ENCODE measurements at regions not wholly inside any gene's neighbourhood (a gene's known extent, or its start where the extent isn't known, plus 50 kb on each side); places are given as distances from the start of the nearest gene placed in this dataset.
A peak's percentile ranks its signal among the peaks of the same experiment; 100 is the strongest.

DNA sequence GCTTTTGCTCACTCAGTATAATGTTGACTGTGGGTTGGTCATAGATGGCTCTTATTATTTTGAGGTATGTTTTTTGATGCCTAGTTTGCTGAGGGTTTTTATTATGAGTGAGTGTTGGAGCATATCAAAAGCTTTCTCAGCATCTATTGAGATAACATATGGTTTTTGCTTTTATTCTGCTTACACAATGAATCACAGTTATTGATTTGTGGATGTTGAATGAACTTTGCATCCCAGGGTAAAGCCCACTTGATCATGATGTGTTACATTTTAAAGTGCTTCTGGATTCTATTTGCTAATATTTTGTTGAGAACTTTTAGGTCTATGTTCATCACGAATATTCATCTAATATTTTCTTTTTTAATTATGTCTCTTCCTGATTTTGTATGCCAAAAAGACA is 1260.3 kb downstream of the TMEM121 start:
- TF ChIP-seq, protein P1, sequence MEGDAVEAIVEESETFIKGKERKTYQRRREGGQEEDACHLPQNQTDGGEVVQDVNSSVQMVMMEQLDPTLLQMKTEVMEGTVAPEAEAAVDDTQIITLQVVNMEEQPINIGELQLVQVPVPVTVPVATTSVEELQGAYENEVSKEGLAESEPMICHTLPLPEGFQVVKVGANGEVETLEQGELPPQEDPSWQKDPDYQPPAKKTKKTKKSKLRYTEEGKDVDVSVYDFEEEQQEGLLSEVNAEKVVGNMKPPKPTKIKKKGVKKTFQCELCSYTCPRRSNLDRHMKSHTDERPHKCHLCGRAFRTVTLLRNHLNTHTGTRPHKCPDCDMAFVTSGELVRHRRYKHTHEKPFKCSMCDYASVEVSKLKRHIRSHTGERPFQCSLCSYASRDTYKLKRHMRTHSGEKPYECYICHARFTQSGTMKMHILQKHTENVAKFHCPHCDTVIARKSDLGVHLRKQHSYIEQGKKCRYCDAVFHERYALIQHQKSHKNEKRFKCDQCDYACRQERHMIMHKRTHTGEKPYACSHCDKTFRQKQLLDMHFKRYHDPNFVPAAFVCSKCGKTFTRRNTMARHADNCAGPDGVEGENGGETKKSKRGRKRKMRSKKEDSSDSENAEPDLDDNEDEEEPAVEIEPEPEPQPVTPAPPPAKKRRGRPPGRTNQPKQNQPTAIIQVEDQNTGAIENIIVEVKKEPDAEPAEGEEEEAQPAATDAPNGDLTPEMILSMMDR (IDR thresholded peaks at IDR 0.05) = no peak
- peaks cover 62% of the 10 kb centered on the region for H3K9me3 Mint-ChIP-seq
- peaks cover 4% of the 10 kb centered on the region; the same call in 1 of the 2 replicates for H3K36me3 Mint-ChIP-seq (ENCODE audit: low read depth)
- no peaks in the 10 kb centered on the region for H3K4me1 Mint-ChIP-seq (ENCODE audit: low read depth)
- DNase-seq = no peak
- no peak overlapping the region for H3K27ac Mint-ChIP-seq
- no peaks in the 10 kb centered on the region for H3K27me3 Mint-ChIP-seq (ENCODE audit: insufficient read depth)
- no peak overlapping the region for H3K4me3 Mint-ChIP-seq

DNA sequence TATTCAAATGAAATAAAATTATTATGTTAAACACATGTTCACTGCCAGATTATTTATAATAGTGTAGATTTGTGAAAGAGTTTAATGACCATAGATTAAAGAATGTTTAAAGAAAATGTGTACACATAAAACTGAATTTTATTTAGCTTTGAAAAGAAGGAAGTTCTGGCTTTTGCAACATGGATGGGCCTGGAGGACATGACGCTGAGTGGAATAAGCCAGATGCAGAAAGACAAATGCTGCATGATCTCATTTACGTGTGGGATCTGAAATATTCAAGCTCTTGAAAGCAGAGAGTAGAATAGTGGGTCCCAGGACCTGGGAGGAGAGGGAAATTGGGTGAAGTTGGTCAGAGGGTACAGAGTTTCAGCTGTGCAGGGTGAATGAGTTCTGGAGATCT is 1261.2 kb downstream of the TMEM121 start:
- Mint-ChIP-seq H3K4me1 (ENCODE audit: low read depth) (no peaks in the 10 kb centered on the region), H3K27me3 (ENCODE audit: insufficient read depth) (no peaks in the 10 kb centered on the region), H3K4me3 (no peak overlapping the region), H3K36me3 (ENCODE audit: low read depth) (peaks cover 4% of the 10 kb centered on the region; the same call in 1 of the 2 replicates), H3K27ac (no peak overlapping the region), H3K9me3 (peaks cover 63% of the 10 kb centered on the region)
- TF ChIP-seq, protein P1 (IDR thresholded peaks at IDR 0.05) = no peak
- DNase-seq = no peak

DNA sequence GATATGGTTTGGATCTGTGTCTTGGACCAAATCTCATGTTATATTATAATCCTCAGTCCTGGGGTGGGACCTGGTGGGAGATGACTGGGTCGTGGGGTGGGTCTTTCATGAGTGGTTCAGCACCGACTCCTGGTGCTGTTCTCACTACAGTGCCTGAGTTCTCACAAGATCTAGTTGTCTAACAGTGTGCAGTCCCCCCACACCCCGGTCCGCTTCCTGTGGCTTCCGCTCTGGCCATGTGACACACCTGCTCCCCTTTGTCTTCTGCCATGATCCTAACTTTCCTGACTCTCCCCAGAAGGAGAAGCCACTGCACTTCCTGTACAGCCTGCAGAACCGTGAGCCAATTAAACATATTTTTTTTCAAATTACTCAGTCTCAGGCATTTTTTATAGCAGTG is 1262.2 kb downstream of the TMEM121 start:
- no peak overlapping the region for H3K27ac Mint-ChIP-seq
- no peaks in the 10 kb centered on the region for H3K27me3 Mint-ChIP-seq (ENCODE audit: insufficient read depth)
- H3K4me1 Mint-ChIP-seq (ENCODE audit: low read depth) = no peaks in the 10 kb centered on the region
- H3K9me3 Mint-ChIP-seq = peaks cover 57% of the 10 kb centered on the region
- TF ChIP-seq, protein P1 (IDR thresholded peaks at IDR 0.05) = no peak
- DNase-seq = no peak
- H3K36me3 Mint-ChIP-seq (ENCODE audit: low read depth) = peaks cover 4% of the 10 kb centered on the region; the same call in 1 of the 2 replicates
- no peak overlapping the region for H3K4me3 Mint-ChIP-seq

DNA sequence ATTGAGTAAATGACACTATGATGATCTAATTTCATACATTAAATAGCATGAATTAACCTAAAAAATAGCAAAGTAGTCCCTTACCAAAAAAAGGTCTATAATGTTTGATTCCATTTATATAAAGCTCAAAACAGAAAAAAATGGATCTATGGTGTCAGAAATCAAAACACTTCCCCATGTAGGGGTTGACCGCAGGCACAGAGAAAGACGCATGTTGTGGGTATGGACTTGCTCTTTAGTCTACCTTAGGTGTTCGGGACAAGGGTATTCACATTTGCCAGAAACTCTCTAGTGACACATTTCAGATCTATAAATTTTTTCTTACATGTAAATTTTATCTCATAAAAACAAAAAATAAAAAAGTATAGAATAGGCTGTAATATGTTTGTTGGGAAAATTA is 1262.9 kb downstream of the TMEM121 start:
- Mint-ChIP-seq H3K9me3 (peaks cover 59% of the 10 kb centered on the region), H3K4me3 (no peak overlapping the region), H3K27ac (no peak overlapping the region), H3K4me1 (ENCODE audit: low read depth) (no peaks in the 10 kb centered on the region), H3K36me3 (ENCODE audit: low read depth) (peaks cover 4% of the 10 kb centered on the region; the same call in 1 of the 2 replicates), H3K27me3 (ENCODE audit: insufficient read depth) (no peaks in the 10 kb centered on the region)
- DNase-seq = no peak
- TF ChIP-seq, protein P1 (IDR thresholded peaks at IDR 0.05) = no peak

DNA sequence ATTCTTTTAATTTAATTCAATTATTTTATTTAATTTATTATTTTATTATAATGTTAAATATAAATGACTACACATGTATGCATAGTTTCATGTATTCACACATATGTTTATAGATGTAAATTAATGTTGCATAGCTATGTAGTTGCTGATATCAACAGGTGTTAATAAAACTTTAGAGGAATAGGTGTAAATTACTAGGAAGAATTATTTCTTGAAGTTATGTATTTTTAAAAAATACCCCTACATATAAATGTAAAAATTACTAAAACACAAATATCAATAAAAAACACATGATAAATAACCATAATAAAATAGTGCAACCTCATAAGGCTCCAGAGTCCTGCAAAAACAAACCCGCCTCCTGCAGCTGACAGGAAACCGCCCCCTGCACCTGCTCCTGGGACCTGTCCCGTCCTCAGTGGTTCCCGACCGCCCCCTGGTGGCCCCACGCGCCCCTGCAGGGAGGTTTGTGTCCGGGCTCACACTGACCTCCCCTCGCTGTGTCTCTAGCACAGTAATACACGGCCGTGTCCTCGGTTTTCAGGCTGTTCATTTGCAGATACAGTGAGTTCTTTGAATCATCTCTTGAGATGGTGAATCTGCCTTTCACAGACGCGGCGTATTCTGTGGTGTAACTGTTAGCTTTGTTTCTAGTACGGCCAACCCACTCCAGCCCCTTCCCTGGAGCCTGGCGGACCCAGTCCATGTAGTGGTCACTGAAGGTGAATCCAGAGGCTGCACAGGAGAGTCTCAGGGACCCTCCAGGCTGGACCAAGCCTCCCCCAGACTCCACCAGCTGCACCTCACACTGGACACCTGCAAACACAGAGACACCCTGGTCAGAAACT is 1264.0 kb downstream of the TMEM121 start:
- no peaks in the 10 kb centered on the region for H3K4me1 Mint-ChIP-seq (ENCODE audit: low read depth)

More for the DNA sequence above, 1264.0 kb downstream of the TMEM121 start:
- Mint-ChIP-seq H3K27me3 (ENCODE audit: insufficient read depth) (no peaks in the 10 kb centered on the region), H3K4me3 (no peak overlapping the region), H3K9me3 (peaks cover 59% of the 10 kb centered on the region), H3K27ac (no peak overlapping the region), H3K36me3 (ENCODE audit: low read depth) (peaks cover 4% of the 10 kb centered on the region; the same call in 1 of the 2 replicates)
- DNase-seq = no peak
- TF ChIP-seq, protein P1 (IDR thresholded peaks at IDR 0.05) = peak; percentile 60
